PC-3 (cell line): ENCODE measurements at regions not wholly inside any gene's neighbourhood (a gene's known extent, or its start where the extent isn't known, plus 50 kb on each side); places are given as distances from the start of the nearest gene placed in this dataset.

Experiments used
- ATAC-seq: fragments of 200-7000 bp; cut with Tn5 transposase; 2 replicates; pipeline ENCODE4 v1.9.1; 2020; ENCODE audit warnings: mild to moderate bottlenecking, moderate library complexity
- BruUV-seq: library from RNA; stranded (reverse); fragments of 400-500 nt; replicated peaks from 2 replicates; lab custom pipeline; 2021; lab: Mats Ljungman, UMichigan
- CTCF ChIA-PET: fragments of 300-600 bp; sonication (Branson Sonifier 250); formaldehyde crosslinking; loops from one replicate; lab custom pipeline; 2022; ENCODE audit warnings: antibody characterized with exemption; lab: Charles Lee
- POLR2A ChIA-PET: fragments of 300-600 bp; sonication (Branson Sonifier 250); formaldehyde crosslinking; loops from one replicate; lab custom pipeline; 2022; ENCODE audit warnings: antibody characterized with exemption; ENCODE audit not compliant: unreplicated experiment; lab: Charles Lee
- DNase-seq: peaks from one replicate; pipeline ENCODE4 v3.0.0-alpha.2; 2015
- H2AFZ ChIP-seq: fragments of 300-600 bp; sonication (generic); 2 replicates; pipeline ENCODE4 v1.6.0; 2016; ENCODE audit warnings: antibody characterized with exemption, low read length
- H3F3A ChIP-seq: fragments of 300-600 bp; sonication (generic); one replicate; pipeline ENCODE4 v1.6.0; 2017; ENCODE audit warnings: antibody characterized with exemption, low read length, control low read depth, mild to moderate bottlenecking; ENCODE audit not compliant: unreplicated experiment
- H3K27ac ChIP-seq: fragments of 300-600 bp; sonication (generic); 2 replicates; pipeline ENCODE4 v1.5.1; 2016; ENCODE audit warnings: mild to moderate bottlenecking, low read length
- H3K27me3 ChIP-seq: fragments of 300-600 bp; sonication (generic); 2 replicates; pipeline ENCODE4 v1.6.1; 2016; ENCODE audit warnings: low read length, mixed read lengths
- H3K36me3 ChIP-seq: fragments of 300-600 bp; sonication (generic); 2 replicates; pipeline ENCODE4 v1.6.1; 2016; ENCODE audit warnings: low read depth, mixed run types, low read length, mixed read lengths
- H3K4me1 ChIP-seq: fragments of 300-600 bp; sonication (generic); 2 replicates; pipeline ENCODE4 v1.5.1; 2016; ENCODE audit warnings: low read length; ENCODE audit not compliant: insufficient read depth
- H3K4me2 ChIP-seq: fragments of 300-600 bp; sonication (generic); 2 replicates; pipeline ENCODE4 v1.6.0; 2016; ENCODE audit warnings: low read length
- H3K4me3 ChIP-seq: fragments of 300-600 bp; sonication (generic); 2 replicates; pipeline ENCODE4 v1.5.1; 2016; ENCODE audit warnings: mild to moderate bottlenecking, low read length, mixed read lengths
- H3K79me2 ChIP-seq: fragments of 300-600 bp; sonication (generic); 2 replicates; pipeline ENCODE4 v1.6.1; 2017; ENCODE audit warnings: low read length, mixed read lengths
- H3K9ac ChIP-seq: fragments of 300-600 bp; sonication (generic); 2 replicates; pipeline ENCODE4 v1.6.0; 2016; ENCODE audit warnings: mild to moderate bottlenecking, low read length
- H3K9me2 ChIP-seq: fragments of 300-600 bp; sonication (generic); replicated peaks from 2 replicates; pipeline ENCODE4 v1.6.1; 2016; ENCODE audit warnings: mixed run types, low read length, mixed read lengths
- H3K9me3 ChIP-seq: fragments of 300-600 bp; sonication (generic); 2 replicates; pipeline ENCODE4 v1.6.1; 2016; ENCODE audit warnings: low read length, mixed read lengths
- H4K20me1 ChIP-seq: fragments of 300-600 bp; sonication (generic); 2 replicates; pipeline ENCODE4 v1.6.1; 2016; ENCODE audit warnings: low read length, mixed read lengths
- CTCF ChIP-seq: fragments of 300-600 bp; sonication (generic); conservative IDR thresholded peaks from 2 replicates; pipeline ENCODE4 v1.5.1; 2017; ENCODE audit warnings: antibody characterized with exemption, low read depth, mild to moderate bottlenecking, low read length
- EZH2 ChIP-seq: fragments of 300-600 bp; sonication (generic); IDR thresholded peaks from one replicate; pipeline ENCODE4 v1.6.1; 2017; ENCODE audit warnings: antibody characterized with exemption, mild to moderate bottlenecking, low read length; ENCODE audit not compliant: unreplicated experiment
- EZH2phosphoT487 ChIP-seq: fragments of 300-600 bp; sonication (generic); IDR thresholded peaks from 2 replicates; pipeline ENCODE4 v1.6.1; 2018; ENCODE audit warnings: mild to moderate bottlenecking, antibody characterized with exemption, low read length, borderline replicate concordance
- intact Hi-C: fragments of 100-400 bp; cut with micrococcal nuclease; formaldehyde crosslinking; loops from 2 replicates; pipeline ENCODE4 v1.9.0; 2023

- no peak overlapping the region for H2AFZ ChIP-seq
- H3K27me3 ChIP-seq: no peaks in the 10 kb centered on the region
- POLR2A ChIA-PET: no interaction called here
- no peaks in the 10 kb centered on the region for H3F3A ChIP-seq
- ATAC-seq (no peak), DNase-seq (no peak)
- H3K4me2 ChIP-seq: no peak overlapping the region
- H3K9ac ChIP-seq: no peak overlapping the region
- H3K36me3 ChIP-seq: no peaks in the 10 kb centered on the region
- CTCF ChIA-PET: no interaction called here
- no peaks in the 10 kb centered on the region for H3K9me3 ChIP-seq
- no TSS peak for BruUV-seq
- no peaks in the 10 kb centered on the region for H3K9me2 ChIP-seq
- intact Hi-C loops: no loop called here
- H3K4me1 ChIP-seq: peaks cover 6% of the 10 kb centered on the region; the same call in 1 of the 2 replicates
- H4K20me1 ChIP-seq: no peaks in the 10 kb centered on the region
- H3K27ac ChIP-seq: no peak overlapping the region
- H3K4me3 ChIP-seq: no peak overlapping the region
- no peaks in the 10 kb centered on the region for H3K79me2 ChIP-seq
- TF ChIP-seq CTCF (no peak), EZH2 (no peak), EZH2phosphoT487 (no peak)
Observed at GRCh38 chr2:236796236-236796635, 226.6 kb downstream of the ACKR3 start.

- intact Hi-C loops: no loop called here
- Histone ChIP-seq H3K79me2 (no peaks in the 10 kb centered on the region), H3K4me3 (no peak overlapping the region), H3K27me3 (no peaks in the 10 kb centered on the region), H3K9me2 (no peaks in the 10 kb centered on the region), H3K9ac (no peak overlapping the region), H3K36me3 (no peaks in the 10 kb centered on the region), H3K9me3 (no peaks in the 10 kb centered on the region), H3K4me1 (peaks cover 6% of the 10 kb centered on the region; the same call in 1 of the 2 replicates), H4K20me1 (no peaks in the 10 kb centered on the region), H3K27ac (no peak overlapping the region), H2AFZ (no peak overlapping the region), H3F3A (no peaks in the 10 kb centered on the region), H3K4me2 (no peak overlapping the region)
- no peak for DNase-seq
- ChIA-PET CTCF (no interaction called here), POLR2A (no interaction called here)
- no peak for ATAC-seq
- BruUV-seq: no TSS peak
- TF ChIP-seq CTCF (no peak), EZH2phosphoT487 (no peak), EZH2 (no peak)
Observed at GRCh38 chr2:236797411-236797810, 227.8 kb downstream of the ACKR3 start.

- BruUV-seq: no TSS peak
- CTCF ChIA-PET: no interaction called here
Observed at GRCh38 chr2:236798491-236798890, 228.9 kb downstream of the ACKR3 start.

More at GRCh38 chr2:236798491-236798890, 228.9 kb downstream of the ACKR3 start:
- intact Hi-C loops: no loop called here
- no peak overlapping the region for H3K4me2 ChIP-seq
- no peak for TF ChIP-seq EZH2
- TF ChIP-seq CTCF: no peak
- TF ChIP-seq EZH2phosphoT487: no peak
- H3K36me3 ChIP-seq: no peaks in the 10 kb centered on the region
- DNase-seq (no peak), ATAC-seq (no peak)
- no peaks in the 10 kb centered on the region for H4K20me1 ChIP-seq
- H2AFZ ChIP-seq: no peak overlapping the region
- H3F3A ChIP-seq: no peaks in the 10 kb centered on the region
- no peaks in the 10 kb centered on the region for H3K9me3 ChIP-seq
- no peak overlapping the region for H3K9ac ChIP-seq
- H3K27ac ChIP-seq: no peak overlapping the region
- POLR2A ChIA-PET: no interaction called here
- H3K9me2 ChIP-seq: no peaks in the 10 kb centered on the region
- H3K27me3 ChIP-seq: no peaks in the 10 kb centered on the region
- H3K4me1 ChIP-seq: peaks cover 6% of the 10 kb centered on the region; the same call in 1 of the 2 replicates
- H3K4me3 ChIP-seq: no peak overlapping the region
- no peaks in the 10 kb centered on the region for H3K79me2 ChIP-seq
